A549 (cell line): ENCODE measurements at regions not wholly inside any gene's neighbourhood (a gene's known extent, or its start where the extent isn't known, plus 50 kb on each side); places are given as distances from the start of the nearest gene placed in this dataset.

ENCODE experiments used
- BCL3 ChIP-seq: fragments of >200 bp; sonication (Bioruptor Twin); formaldehyde crosslinking; IDR thresholded peaks from 3 replicates; pipeline ENCODE4 v1.6.1; 2016
- CTCF ChIP-seq: fragments of >200 bp; sonication (Bioruptor Twin); formaldehyde crosslinking; IDR thresholded peaks from 3 replicates; pipeline ENCODE4 v1.5.1; 2016
- ESRRA ChIP-seq: fragments of 150-350 bp; IDR thresholded peaks from 2 replicates; pipeline ENCODE4 v1.6.1; 2014; ENCODE audit warnings: mild to moderate bottlenecking, low read length, borderline replicate concordance
- JUNB ChIP-seq: fragments of >200 bp; sonication (Bioruptor Twin); formaldehyde crosslinking; IDR thresholded peaks from 2 replicates; pipeline ENCODE4 v1.6.1; 2016
- MAX ChIP-seq: IDR thresholded peaks from 2 replicates; pipeline ENCODE4 v1.6.1; 2012
- MAZ ChIP-seq: fragments of 150-350 bp; IDR thresholded peaks from 2 replicates; pipeline ENCODE4 v1.6.1; 2014; ENCODE audit warnings: antibody characterized with exemption, low read depth, low read length, borderline replicate concordance
- POLR2A ChIP-seq: IDR thresholded peaks from 2 replicates; pipeline ENCODE4 v1.6.1; 2012; ENCODE audit warnings: mild to moderate bottlenecking, low read length
- RAD21 ChIP-seq, 2 experiments: fragments of >200 bp in 1 of 2; sonication (Bioruptor Twin) in 1 of 2; formaldehyde crosslinking in 1 of 2; IDR thresholded peaks in 1 of 2; conservative IDR thresholded peaks in 1 of 2; 2 replicates in 1 of 2; 3 replicates in 1 of 2; pipeline ENCODE4 v1.6.1; 2012 to 2018; ENCODE audit warnings: inconsistent platforms in 1 of 2
- REST ChIP-seq: fragments of 200-600 bp; sonication (generic); IDR thresholded peaks from 2 replicates; pipeline ENCODE4 v1.6.1; 2016; ENCODE audit warnings: antibody characterized with exemption, mild to moderate bottlenecking, moderate library complexity

GRCh38 chr6:72466471-72466870, 155.4 kb upstream of the KCNQ5 start:
- no peak for TF ChIP-seq MAX
- TF ChIP-seq MAZ = no peak
- TF ChIP-seq CTCF = no peak
- TF ChIP-seq JUNB = no peak
- TF ChIP-seq RAD21 (conservative IDR thresholded peaks at IDR 0.05 in 1 of 2, IDR thresholded peaks at IDR 0.05 in 1 of 2) = no peak
- TF ChIP-seq REST = no peak
- no peak for TF ChIP-seq BCL3
- no peak for TF ChIP-seq ESRRA
- TF ChIP-seq POLR2A = no peak
